HG03565 (cell line): ENCODE measurements at regions not wholly inside any gene's neighbourhood (a gene's known extent, or its start where the extent isn't known, plus 50 kb on each side); places are given as distances from the start of the nearest gene placed in this dataset.

Source experiments
- ATAC-seq: cut with Tn5 transposase; IDR thresholded peaks from one replicate; pipeline ENCODE4 v1.9.1; 2021; ENCODE audit warnings: mild to moderate bottlenecking, moderate library complexity; ENCODE audit not compliant: unreplicated experiment

DNA sequence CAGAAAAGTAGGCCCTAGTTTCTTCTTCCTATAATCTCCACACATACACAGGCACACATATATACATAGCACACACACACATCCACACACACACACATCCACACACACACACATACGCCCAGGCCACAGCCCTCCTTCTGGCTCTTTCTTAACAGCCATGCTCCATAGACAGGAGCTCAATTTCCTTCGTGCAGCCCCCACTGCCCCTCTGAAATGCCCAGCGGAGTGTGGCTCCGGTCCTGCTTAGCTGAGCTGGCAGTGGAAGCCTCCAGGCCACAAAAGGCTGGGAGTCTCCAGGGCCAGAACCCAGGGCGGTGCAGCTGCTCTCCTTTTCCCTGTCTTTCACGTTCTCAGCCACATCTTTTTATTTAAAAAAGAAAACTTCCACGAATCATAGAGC lies 282.9 kb upstream of the IGFBP3 start:
- no peak for ATAC-seq

- no peak for ATAC-seq
Observed at GRCh38 chr7:46202379-46202778, 281.3 kb upstream of the IGFBP3 start.

DNA sequence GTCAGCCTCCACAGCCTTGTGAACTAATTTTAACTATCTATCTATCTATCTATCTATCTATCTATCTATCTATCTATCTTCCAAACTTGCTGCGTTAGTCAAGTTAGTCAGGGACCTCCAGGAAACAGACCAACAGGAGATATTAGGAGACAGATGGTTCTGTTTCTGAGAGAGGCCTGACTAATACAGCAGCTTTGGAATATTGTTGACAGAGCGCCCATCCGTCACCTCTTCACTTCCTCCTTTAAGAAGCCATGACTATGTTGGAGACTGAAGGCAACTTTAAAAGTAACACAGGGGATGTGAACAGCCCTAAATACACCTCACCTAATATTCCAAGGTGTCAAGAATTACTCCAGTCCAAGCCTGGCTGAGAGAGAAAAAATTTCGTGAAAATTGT lies 280.9 kb upstream of the IGFBP3 start:
- no peak for ATAC-seq

- no peak for ATAC-seq
Observed at GRCh38 chr7:46198701-46199100, 277.6 kb upstream of the IGFBP3 start.

GRCh38 chr7:46197785-46198540 lies 276.9 kb upstream of the IGFBP3 start:
- no peak for ATAC-seq

DNA sequence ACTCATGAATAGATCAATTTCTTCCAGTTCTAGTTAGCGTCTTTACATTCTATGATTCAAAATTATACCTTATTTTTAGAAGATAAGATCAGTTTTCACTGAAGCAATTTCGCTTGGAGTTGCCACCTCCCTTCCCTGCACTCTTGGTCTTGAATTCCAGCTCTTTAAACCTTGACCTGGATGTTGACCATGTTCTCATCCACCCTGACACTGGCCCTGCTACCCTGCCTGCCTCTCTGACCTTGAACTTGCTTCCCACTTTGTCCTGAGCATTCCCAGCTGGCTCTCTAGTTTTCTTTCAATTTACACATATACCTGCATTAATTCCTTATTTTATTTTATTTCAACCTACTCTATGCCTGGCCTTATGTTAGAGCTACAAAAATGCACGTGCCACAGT lies 274.9 kb upstream of the IGFBP3 start:
- ATAC-seq, result no peak

- ATAC-seq, result no peak
Observed at GRCh38 chr7:46192271-46192670, 271.2 kb upstream of the IGFBP3 start.

GRCh38 chr7:46191776-46192175 lies 270.7 kb upstream of the IGFBP3 start:
- ATAC-seq, result no peak

- ATAC-seq, result no peak
Observed at GRCh38 chr7:46191296-46191695, 270.2 kb upstream of the IGFBP3 start.

DNA sequence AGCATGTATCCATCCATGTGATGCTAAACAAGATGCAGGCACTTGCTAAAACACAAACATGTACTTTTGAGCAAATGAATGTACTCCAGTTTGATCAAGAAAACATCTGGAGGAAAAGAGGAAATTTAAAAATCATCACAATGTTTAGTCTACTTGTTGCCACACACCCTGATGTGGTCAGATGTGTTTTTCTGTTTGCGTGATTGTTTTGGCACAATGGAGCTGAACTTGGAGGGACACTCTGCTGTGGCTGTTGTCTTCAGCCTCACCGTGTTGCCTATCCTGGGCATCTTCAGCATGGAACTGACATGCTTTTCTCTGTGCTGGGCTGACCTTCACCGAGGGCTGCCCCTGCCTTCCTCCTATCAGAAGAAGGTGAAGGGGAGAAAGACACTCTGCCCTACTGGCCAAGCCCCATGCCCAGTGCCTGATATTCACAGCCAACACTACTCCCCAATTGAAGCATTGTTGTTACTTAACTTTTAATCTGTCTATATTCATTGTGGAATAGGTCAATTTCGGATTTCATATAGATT lies 268.3 kb upstream of the IGFBP3 start:
- ATAC-seq, result no peak

- ATAC-seq, result no peak
Observed at GRCh38 chr7:46186131-46186530, 265.1 kb upstream of the IGFBP3 start.

GRCh38 chr7:46179061-46179610 lies 258.1 kb upstream of the IGFBP3 start:
- no peak for ATAC-seq

DNA sequence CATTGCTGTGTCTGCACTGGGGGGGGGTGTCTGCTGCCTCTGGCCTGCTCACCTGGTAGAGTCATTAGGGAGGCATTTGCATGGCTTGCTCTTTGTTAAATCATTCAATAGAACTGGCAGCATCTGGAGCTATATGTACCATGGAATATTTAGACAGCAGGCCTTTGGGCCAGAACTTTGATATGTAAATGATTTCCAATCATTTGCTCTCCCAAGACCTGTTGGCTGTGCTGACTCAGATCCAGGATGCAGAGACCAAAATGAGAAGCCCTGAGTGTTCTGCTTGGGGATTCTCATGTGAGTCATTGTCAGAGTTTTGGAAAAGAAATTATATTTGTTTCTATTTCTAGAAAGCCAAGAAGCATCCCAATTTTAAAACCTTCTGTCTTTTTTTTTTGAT lies 257.6 kb upstream of the IGFBP3 start:
- ATAC-seq, result no peak

GRCh38 chr7:46177821-46178220 lies 256.7 kb upstream of the IGFBP3 start:
- ATAC-seq, result no peak

DNA sequence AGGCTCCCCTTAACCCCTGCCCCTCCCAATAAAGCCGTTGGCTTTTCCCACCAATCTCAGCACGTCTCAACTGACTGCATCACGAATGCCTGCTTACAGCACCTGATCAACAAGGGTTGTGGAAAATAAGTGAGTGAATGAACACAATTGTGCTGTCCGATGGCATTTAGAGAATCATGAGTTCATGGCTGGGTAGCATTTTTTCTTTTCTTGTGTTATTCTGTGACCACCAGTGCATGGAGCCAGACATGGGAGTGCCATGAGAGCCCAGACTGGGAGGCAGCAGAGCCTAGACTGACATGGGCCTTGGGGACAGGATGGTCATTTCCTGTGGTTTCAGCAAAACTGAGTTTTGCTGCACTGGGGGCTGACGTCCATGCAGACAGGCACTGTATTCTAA lies 254.1 kb upstream of the IGFBP3 start:
- no peak for ATAC-seq

DNA sequence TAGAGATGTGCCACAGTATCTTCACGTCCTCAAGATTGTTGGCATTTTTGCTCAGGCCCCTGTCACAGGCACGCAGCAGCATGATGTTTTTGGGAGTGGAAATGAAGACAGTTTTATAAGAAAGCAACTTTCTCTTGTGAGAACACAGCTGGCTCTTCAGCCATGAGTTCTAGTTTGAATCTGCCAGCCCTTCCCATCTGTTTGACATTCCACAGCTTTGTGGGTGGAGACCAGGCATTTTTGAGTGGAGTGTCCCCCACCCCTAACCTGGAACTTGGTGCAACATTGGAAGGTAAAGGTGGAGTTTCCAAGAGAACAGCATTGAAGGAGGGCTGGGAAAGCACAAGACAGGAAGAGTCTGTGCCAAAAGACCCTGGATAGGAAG lies 253.1 kb upstream of the IGFBP3 start:
- no peak for ATAC-seq

- ATAC-seq, result no peak
Observed at GRCh38 chr7:46173476-46174195, 252.6 kb upstream of the IGFBP3 start.

- no peak for ATAC-seq
Observed at GRCh38 chr7:46170792-46171191, 249.7 kb upstream of the IGFBP3 start.

DNA sequence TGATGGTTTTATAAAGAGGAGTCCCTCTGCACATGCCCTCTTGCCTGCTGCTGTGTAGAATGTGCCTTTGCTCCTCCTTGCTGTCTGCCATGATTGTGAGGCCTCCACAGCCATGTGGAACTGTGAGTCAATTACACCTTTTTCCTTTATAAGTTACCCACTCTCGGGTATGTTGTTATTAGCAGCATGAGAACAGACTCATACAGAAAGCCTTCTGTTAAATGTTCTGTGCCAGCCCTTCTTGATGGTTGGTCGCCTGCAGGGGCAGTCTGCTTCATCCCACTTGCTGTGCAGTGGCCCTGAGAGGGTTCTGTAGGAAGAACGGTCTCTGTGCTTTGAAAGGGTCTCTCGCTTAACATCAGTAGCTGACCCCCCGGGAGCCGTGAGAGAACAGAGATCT lies 248.9 kb upstream of the IGFBP3 start:
- no peak for ATAC-seq

- ATAC-seq, result no peak
Observed at GRCh38 chr7:46169384-46169755, 248.3 kb upstream of the IGFBP3 start.

GRCh38 chr7:46168671-46169383 lies 247.8 kb upstream of the IGFBP3 start:
- ATAC-seq, result no peak
